Astrocyte (in vitro differentiated cells and primary cell): ENCODE measurements at regions not wholly inside any gene's neighbourhood (a gene's known extent, or its start where the extent isn't known, plus 50 kb on each side); places are given as distances from the start of the nearest gene placed in this dataset.

Source experiments
- CTCF ChIP-seq: IDR thresholded peaks from 2 replicates; pipeline ENCODE4 v1.5.1; 2011; ENCODE audit warnings: low read depth, mild to moderate bottlenecking, inconsistent platforms, low read length, moderate library complexity; ENCODE audit not compliant: insufficient read depth
- EZH2 ChIP-seq: IDR thresholded peaks from 2 replicates; pipeline ENCODE4 v1.6.1; 2012; ENCODE audit warnings: mild to moderate bottlenecking, low read length, inconsistent platforms; ENCODE audit not compliant: insufficient read depth

GRCh38 chr2:39991298-39991697, 212.2 kb upstream of the THUMPD2 start:
- TF ChIP-seq CTCF (no peak), EZH2 (no peak)
